GM12875 (cell line): ENCODE measurements at regions not wholly inside any gene's neighbourhood (a gene's known extent, or its start where the extent isn't known, plus 50 kb on each side); places are given as distances from the start of the nearest gene placed in this dataset.

Experiments
- H3K4me3 ChIP-seq: one replicate; pipeline ENCODE4 v1.5.1; 2011; ENCODE audit warnings: low read depth, low read length, control low read depth
- CTCF ChIP-seq: IDR thresholded peaks from 2 replicates; pipeline ENCODE4 v1.5.1; 2011; ENCODE audit warnings: low read depth, mild to moderate bottlenecking, control low read depth, inconsistent platforms, low read length, moderate library complexity, borderline replicate concordance; ENCODE audit not compliant: insufficient read depth

DNA sequence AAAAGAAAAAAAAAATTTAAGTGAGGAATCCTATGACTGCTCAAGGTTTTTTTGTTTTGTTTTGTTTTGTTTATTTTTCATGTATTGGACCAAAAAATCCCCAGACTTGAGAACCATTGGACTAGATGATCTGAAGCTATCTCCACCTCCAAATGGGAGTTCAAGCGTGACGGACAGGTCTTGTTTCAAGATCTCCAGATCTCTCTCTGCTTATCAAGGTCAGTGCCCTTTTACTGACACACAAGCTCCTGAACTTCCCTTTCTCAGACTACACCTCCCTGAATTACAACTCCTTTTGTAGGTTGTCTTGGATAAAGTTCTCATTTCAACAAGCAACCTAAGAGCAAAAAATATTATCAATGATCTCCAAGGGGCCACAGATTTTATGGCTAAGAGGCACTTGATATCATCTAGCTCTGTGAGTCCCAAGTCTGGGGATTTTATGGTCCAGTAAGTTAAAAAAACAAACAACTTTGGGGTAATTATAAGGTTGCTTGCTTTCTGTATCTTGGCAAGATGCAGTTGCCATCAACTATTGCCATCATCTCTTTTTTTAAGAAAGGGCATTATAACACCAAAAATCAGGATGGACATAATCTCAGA is 396.0 kb upstream of the ATP5MC3 start:
- H3K4me3 ChIP-seq, result no peak overlapping the region
- TF ChIP-seq CTCF, result no peak

DNA sequence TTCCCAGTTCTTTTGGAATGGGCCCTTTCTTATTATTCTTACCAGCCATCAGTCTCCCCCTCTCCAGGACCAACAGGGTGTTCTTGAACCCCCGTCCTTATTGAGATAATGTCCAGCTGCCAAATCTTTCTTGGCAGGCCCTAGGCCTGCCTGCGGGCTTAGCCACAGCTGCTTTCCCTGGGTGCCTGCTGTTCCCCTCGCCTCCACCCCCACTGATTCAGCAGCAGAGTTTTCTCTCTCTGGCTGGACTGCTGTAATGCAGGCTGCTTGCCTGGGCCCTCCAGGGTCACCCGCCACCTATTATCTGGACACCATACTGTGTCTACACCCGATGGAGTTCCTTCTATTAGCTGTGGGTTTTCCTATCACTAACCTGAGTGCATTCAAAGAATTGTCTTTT is 395.4 kb upstream of the ATP5MC3 start:
- TF ChIP-seq CTCF, result no peak

GRCh38 chr2:175576270-175576669 is 394.8 kb upstream of the ATP5MC3 start:
- no peak overlapping the region for H3K4me3 ChIP-seq
- TF ChIP-seq CTCF, result no peak

More for the DNA sequence above, 395.4 kb upstream of the ATP5MC3 start:
- H3K4me3 ChIP-seq, result no peak overlapping the region

- no peak overlapping the region for H3K4me3 ChIP-seq
- no peak for TF ChIP-seq CTCF
Observed at GRCh38 chr2:175575346-175576258, 394.1 kb upstream of the ATP5MC3 start.

GRCh38 chr2:175574069-175574468 is 392.6 kb upstream of the ATP5MC3 start:
- TF ChIP-seq CTCF, result no peak

GRCh38 chr2:175571078-175571653 is 389.7 kb upstream of the ATP5MC3 start:
- no peak for TF ChIP-seq CTCF

More at GRCh38 chr2:175574069-175574468, 392.6 kb upstream of the ATP5MC3 start:
- H3K4me3 ChIP-seq, result no peak overlapping the region

More at GRCh38 chr2:175571078-175571653, 389.7 kb upstream of the ATP5MC3 start:
- H3K4me3 ChIP-seq, result no peak overlapping the region
